Tibial nerve (tissue), 4 donors: ENCODE measurements at regions not wholly inside any gene's neighbourhood (a gene's known extent, or its start where the extent isn't known, plus 50 kb on each side); places are given as distances from the start of the nearest gene placed in this dataset.

Experiments
- DNase-seq, 2 donors: peaks; one replicate each; pipeline ENCODE4 v3.0.0-alpha.2; 2019; ENCODE audit warnings: low spot score in 2 of 2
- H3K27ac ChIP-seq, 4 donors: fragments of 200-600 bp; sonication (generic) in 3 of 4; one replicate each; pipeline ENCODE4 v1.5.1; 2017 to 2019; ENCODE audit warnings: mild to moderate bottlenecking in 1 of 4
- H3K27me3 ChIP-seq, 2 donors: fragments of 200-600 bp; sonication (generic) in 1 of 2; one replicate each; pipeline versions ENCODE4 v1.5.1 to v1.6.0; 2017 to 2019
- H3K36me3 ChIP-seq, 3 donors: fragments of 200-600 bp; sonication (generic); one replicate each; pipeline ENCODE4 v1.5.1; 2018 to 2019
- H3K4me1 ChIP-seq, 4 donors: fragments of 200-600 bp; sonication (generic) in 3 of 4; one replicate each; pipeline ENCODE4 v1.5.1; 2017 to 2019
- H3K4me3 ChIP-seq, 4 donors: fragments of 200-600 bp; sonication (generic) in 3 of 4; one replicate each; pipeline ENCODE4 v1.5.1; 2017 to 2019; ENCODE audit warnings: mild to moderate bottlenecking in 1 of 4, moderate library complexity in 1 of 4
- H3K9me3 ChIP-seq, 4 donors: fragments of 200-600 bp; sonication (generic) in 3 of 4; one replicate each; pipeline ENCODE4 v1.5.1; 2017 to 2019
- CTCF ChIP-seq, 5 experiments: fragments of 200-600 bp in 3 of 5; fragments of 450-650 bp in 2 of 5; sonication (generic) in 3 of 5; IDR thresholded peaks; one replicate each; pipeline ENCODE4 v1.5.1; 2016 to 2019; ENCODE audit warnings: antibody characterized with exemption in 5 of 5, mild to moderate bottlenecking in 3 of 5, moderate library complexity in 2 of 5
- EP300 ChIP-seq, 2 donors: sonication (generic); formaldehyde crosslinking; IDR thresholded peaks; one replicate each; pipeline ENCODE4 v1.6.1; 2017; ENCODE audit warnings: antibody characterized with exemption in 2 of 2, mild to moderate bottlenecking in 1 of 2
- POLR2A ChIP-seq, 2 donors: fragments of 450-650 bp; IDR thresholded peaks; one replicate each; pipeline ENCODE4 v1.6.1; 2017; ENCODE audit warnings: antibody characterized with exemption in 2 of 2, mild to moderate bottlenecking in 2 of 2, moderate library complexity in 2 of 2
- WGBS, 2 donors: methylation state at CpG; one replicate each; pipeline ENCODE4 v1.1.5; 2018; 5-methylcytosine and 5-hydroxymethylcytosine counted together

- TF ChIP-seq POLR2A (IDR thresholded peaks at IDR 0.05) (no peak), CTCF (IDR thresholded peaks at IDR 0.05) (no peak), EP300 (IDR thresholded peaks at IDR 0.05) (no peak)
- WGBS, 2 donors: 27 to 60% methylated on average over 1 of the region's 1 CpG
Observed at GRCh38 chr15:53446376-53446775, 313.1 kb downstream of the WDR72 start.

GRCh38 chr15:53445531-53445930, 313.9 kb downstream of the WDR72 start:
- Histone ChIP-seq H3K27me3 (no peaks in the 10 kb centered on the region), H3K9me3 (no peaks in the 10 kb centered on the region), H3K4me1 (peaks cover 0 to 12% (median 0%) of the 10 kb centered on the region in 4 donors), H3K27ac (no peak overlapping the region), H3K36me3 (no peaks in the 10 kb centered on the region), H3K4me3 (no peak overlapping the region)
- DNase-seq: no peak
- TF ChIP-seq POLR2A (IDR thresholded peaks at IDR 0.05) (no peak), CTCF (IDR thresholded peaks at IDR 0.05) (no peak), EP300 (IDR thresholded peaks at IDR 0.05) (no peak)
- 87 to 88% methylated on average over 7 of the region's 7 CpGs for WGBS, 2 donors

More at GRCh38 chr15:53446376-53446775, 313.1 kb downstream of the WDR72 start:
- H3K4me3 ChIP-seq: no peak overlapping the region
- H3K27me3 ChIP-seq: no peaks in the 10 kb centered on the region
- no peaks in the 10 kb centered on the region for H3K36me3 ChIP-seq
- peaks cover 0 to 12% (median 0%) of the 10 kb centered on the region in 4 donors for H3K4me1 ChIP-seq
- DNase-seq: no peak
- no peaks in the 10 kb centered on the region for H3K9me3 ChIP-seq
- H3K27ac ChIP-seq: no peak overlapping the region

- 65 to 72% methylated on average over 5 of the region's 5 CpGs for WGBS, 2 donors
- Histone ChIP-seq H3K27me3 (no peaks in the 10 kb centered on the region), H3K4me3 (no peak overlapping the region), H3K4me1 (peaks cover 0 to 7% (median 0%) of the 10 kb centered on the region in 4 donors), H3K27ac (no peak overlapping the region), H3K36me3 (no peaks in the 10 kb centered on the region), H3K9me3 (no peaks in the 10 kb centered on the region)
- TF ChIP-seq CTCF (IDR thresholded peaks at IDR 0.05) (no peak), EP300 (IDR thresholded peaks at IDR 0.05) (no peak), POLR2A (IDR thresholded peaks at IDR 0.05) (no peak)
- DNase-seq: no peak
Observed at GRCh38 chr15:53437985-53438841, 321.2 kb downstream of the WDR72 start.

GRCh38 chr15:53437366-53437765, 322.1 kb downstream of the WDR72 start:
- DNase-seq: no peak
- H3K9me3 ChIP-seq: no peaks in the 10 kb centered on the region
- H3K4me1 ChIP-seq: peaks cover 0 to 7% (median 0%) of the 10 kb centered on the region in 4 donors
- 50 to 62% methylated on average over 2 of the region's 2 CpGs for WGBS, 2 donors
- no peak overlapping the region for H3K27ac ChIP-seq
- no peaks in the 10 kb centered on the region for H3K36me3 ChIP-seq
- TF ChIP-seq EP300 (IDR thresholded peaks at IDR 0.05): no peak
- TF ChIP-seq POLR2A (IDR thresholded peaks at IDR 0.05): no peak
- TF ChIP-seq CTCF (IDR thresholded peaks at IDR 0.05): no peak
- H3K4me3 ChIP-seq: no peak overlapping the region
- no peaks in the 10 kb centered on the region for H3K27me3 ChIP-seq

- Histone ChIP-seq H3K4me1 (peaks cover 0 to 7% (median 0%) of the 10 kb centered on the region in 4 donors), H3K27me3 (no peaks in the 10 kb centered on the region), H3K36me3 (no peaks in the 10 kb centered on the region), H3K27ac (no peak overlapping the region), H3K4me3 (no peak overlapping the region), H3K9me3 (no peaks in the 10 kb centered on the region)
- TF ChIP-seq CTCF (IDR thresholded peaks at IDR 0.05) (no peak), POLR2A (IDR thresholded peaks at IDR 0.05) (no peak), EP300 (IDR thresholded peaks at IDR 0.05) (no peak)
- DNase-seq: no peak
- 57 to 60% methylated on average over 4 of the region's 4 CpGs for WGBS, 2 donors
Observed at GRCh38 chr15:53434174-53434678, 325.2 kb downstream of the WDR72 start.
